PC-3 (cell line): ENCODE measurements at regions not wholly inside any gene's neighbourhood (a gene's known extent, or its start where the extent isn't known, plus 50 kb on each side); places are given as distances from the start of the nearest gene placed in this dataset.

Experiments
- CTCF ChIP-seq: fragments of 300-600 bp; sonication (generic); conservative IDR thresholded peaks from 2 replicates; pipeline ENCODE4 v1.5.1; 2017; ENCODE audit warnings: antibody characterized with exemption, low read depth, mild to moderate bottlenecking, low read length
- EZH2 ChIP-seq: fragments of 300-600 bp; sonication (generic); IDR thresholded peaks from one replicate; pipeline ENCODE4 v1.6.1; 2017; ENCODE audit warnings: antibody characterized with exemption, mild to moderate bottlenecking, low read length; ENCODE audit not compliant: unreplicated experiment
- EZH2phosphoT487 ChIP-seq: fragments of 300-600 bp; sonication (generic); IDR thresholded peaks from 2 replicates; pipeline ENCODE4 v1.6.1; 2018; ENCODE audit warnings: mild to moderate bottlenecking, antibody characterized with exemption, low read length, borderline replicate concordance

- TF ChIP-seq EZH2 (no peak), CTCF (no peak), EZH2phosphoT487 (no peak)
Observed at GRCh38 chr2:200757399-200757798, 54.3 kb upstream of the BZW1 start.
